ENCODE measurements at regions not wholly inside any gene's neighbourhood (a gene's known extent, or its start where the extent isn't known, plus 50 kb on each side); places are given as distances from the start of the nearest gene placed in this dataset.

- H3K9me3 ChIP-seq (ENCODE audit: low read length), result no peaks in the 10 kb centered on the region
- H4K20me1 ChIP-seq (ENCODE audit: insufficient read depth, low read length), result no peaks in the 10 kb centered on the region
- no peak overlapping the region for H3K9ac ChIP-seq (ENCODE audit: low read length)
- no peak overlapping the region for H3K27ac ChIP-seq (ENCODE audit: low read depth, low read length, poor library complexity, severe bottlenecking)
- no peaks in the 10 kb centered on the region for H3K36me3 ChIP-seq (ENCODE audit: insufficient read depth, low read length)
- TF ChIP-seq EZH2 (IDR thresholded peaks at IDR 0.05; ENCODE audit: borderline replicate concordance, low read length), result no peak
- TF ChIP-seq, protein P1, sequence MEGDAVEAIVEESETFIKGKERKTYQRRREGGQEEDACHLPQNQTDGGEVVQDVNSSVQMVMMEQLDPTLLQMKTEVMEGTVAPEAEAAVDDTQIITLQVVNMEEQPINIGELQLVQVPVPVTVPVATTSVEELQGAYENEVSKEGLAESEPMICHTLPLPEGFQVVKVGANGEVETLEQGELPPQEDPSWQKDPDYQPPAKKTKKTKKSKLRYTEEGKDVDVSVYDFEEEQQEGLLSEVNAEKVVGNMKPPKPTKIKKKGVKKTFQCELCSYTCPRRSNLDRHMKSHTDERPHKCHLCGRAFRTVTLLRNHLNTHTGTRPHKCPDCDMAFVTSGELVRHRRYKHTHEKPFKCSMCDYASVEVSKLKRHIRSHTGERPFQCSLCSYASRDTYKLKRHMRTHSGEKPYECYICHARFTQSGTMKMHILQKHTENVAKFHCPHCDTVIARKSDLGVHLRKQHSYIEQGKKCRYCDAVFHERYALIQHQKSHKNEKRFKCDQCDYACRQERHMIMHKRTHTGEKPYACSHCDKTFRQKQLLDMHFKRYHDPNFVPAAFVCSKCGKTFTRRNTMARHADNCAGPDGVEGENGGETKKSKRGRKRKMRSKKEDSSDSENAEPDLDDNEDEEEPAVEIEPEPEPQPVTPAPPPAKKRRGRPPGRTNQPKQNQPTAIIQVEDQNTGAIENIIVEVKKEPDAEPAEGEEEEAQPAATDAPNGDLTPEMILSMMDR (IDR thresholded peaks at IDR 0.05; ENCODE audit: low read length), result no peak
- H2AFZ ChIP-seq (ENCODE audit: low read length), result no peak overlapping the region
- H3F3A ChIP-seq (ENCODE audit: insufficient read depth, low read length), result no peaks in the 10 kb centered on the region
- no peak overlapping the region for H3K4me3 ChIP-seq (ENCODE audit: low read depth, low read length, poor library complexity, severe bottlenecking)
- no peaks in the 10 kb centered on the region for H3K27me3 ChIP-seq (ENCODE audit: insufficient read depth, low read length)
- no peaks in the 10 kb centered on the region for H3K4me1 ChIP-seq (ENCODE audit: insufficient read depth, low read length, severe bottlenecking)
- no peaks in the 10 kb centered on the region for H3K79me2 ChIP-seq (ENCODE audit: insufficient read depth, low read length)
- no peaks in the 10 kb centered on the region for H3K9me2 ChIP-seq (ENCODE audit: low read depth, low read length)
- H3K4me2 ChIP-seq (ENCODE audit: low read length), result no peak overlapping the region
Observed at GRCh38 chr6:139708337-139709199, 334.1 kb upstream of the CITED2 start.

- Histone ChIP-seq H3K79me2 (ENCODE audit: insufficient read depth, low read length) (no peaks in the 10 kb centered on the region), H3K9me3 (ENCODE audit: low read length) (no peaks in the 10 kb centered on the region), H3K27me3 (ENCODE audit: insufficient read depth, low read length) (no peaks in the 10 kb centered on the region), H3K4me1 (ENCODE audit: insufficient read depth, low read length, severe bottlenecking) (no peaks in the 10 kb centered on the region), H4K20me1 (ENCODE audit: insufficient read depth, low read length) (no peaks in the 10 kb centered on the region), H3K4me3 (ENCODE audit: low read depth, low read length, poor library complexity, severe bottlenecking) (no peak overlapping the region), H3K9ac (ENCODE audit: low read length) (no peak overlapping the region), H3K36me3 (ENCODE audit: insufficient read depth, low read length) (no peaks in the 10 kb centered on the region), H3K9me2 (ENCODE audit: low read depth, low read length) (no peaks in the 10 kb centered on the region), H3K4me2 (ENCODE audit: low read length) (no peak overlapping the region), H3K27ac (ENCODE audit: low read depth, low read length, poor library complexity, severe bottlenecking) (no peak overlapping the region), H2AFZ (ENCODE audit: low read length) (no peak overlapping the region), H3F3A (ENCODE audit: insufficient read depth, low read length) (no peaks in the 10 kb centered on the region)
- TF ChIP-seq EZH2 (IDR thresholded peaks at IDR 0.05; ENCODE audit: borderline replicate concordance, low read length), result no peak
- TF ChIP-seq, protein P1 (IDR thresholded peaks at IDR 0.05; ENCODE audit: low read length), result no peak
Observed at GRCh38 chr6:139706912-139707311, 332.5 kb upstream of the CITED2 start.

- no peaks in the 10 kb centered on the region for H3F3A ChIP-seq (ENCODE audit: insufficient read depth, low read length)
- no peaks in the 10 kb centered on the region for H3K4me1 ChIP-seq (ENCODE audit: insufficient read depth, low read length, severe bottlenecking)
- H3K27me3 ChIP-seq (ENCODE audit: insufficient read depth, low read length), result no peaks in the 10 kb centered on the region
- no peaks in the 10 kb centered on the region for H3K79me2 ChIP-seq (ENCODE audit: insufficient read depth, low read length)
- H3K4me3 ChIP-seq (ENCODE audit: low read depth, low read length, poor library complexity, severe bottlenecking), result no peak overlapping the region
- H3K4me2 ChIP-seq (ENCODE audit: low read length), result no peak overlapping the region
- H3K36me3 ChIP-seq (ENCODE audit: insufficient read depth, low read length), result no peaks in the 10 kb centered on the region
- H3K9me2 ChIP-seq (ENCODE audit: low read depth, low read length), result no peaks in the 10 kb centered on the region
- no peak for TF ChIP-seq EZH2 (IDR thresholded peaks at IDR 0.05; ENCODE audit: borderline replicate concordance, low read length)
- TF ChIP-seq, protein P1 (IDR thresholded peaks at IDR 0.05; ENCODE audit: low read length), result no peak
- no peak overlapping the region for H3K27ac ChIP-seq (ENCODE audit: low read depth, low read length, poor library complexity, severe bottlenecking)
- H4K20me1 ChIP-seq (ENCODE audit: insufficient read depth, low read length), result no peaks in the 10 kb centered on the region
- H3K9me3 ChIP-seq (ENCODE audit: low read length), result no peaks in the 10 kb centered on the region
- no peak overlapping the region for H2AFZ ChIP-seq (ENCODE audit: low read length)
- H3K9ac ChIP-seq (ENCODE audit: low read length), result no peak overlapping the region
Observed at GRCh38 chr6:139705284-139705683, 330.8 kb upstream of the CITED2 start.
